H9 (cell line): ENCODE measurements at regions not wholly inside any gene's neighbourhood (a gene's known extent, or its start where the extent isn't known, plus 50 kb on each side); places are given as distances from the start of the nearest gene placed in this dataset.

Experiments
- DNase-seq: peaks from one replicate; pipeline ENCODE4 v3.0.0-alpha.2; 2017
- H2AFZ ChIP-seq: one replicate; pipeline ENCODE4 v1.6.1; 2013; ENCODE audit warnings: mild to moderate bottlenecking, low read length, control low read depth, moderate library complexity
- H2AK5ac ChIP-seq: 2 replicates; pipeline ENCODE4 v1.6.1; 2013; ENCODE audit warnings: low read length, control low read depth, mixed read lengths; ENCODE audit not compliant: insufficient read length
- H2BK120ac ChIP-seq: one replicate; pipeline ENCODE4 v1.6.1; 2013; ENCODE audit warnings: low read depth, mild to moderate bottlenecking, low read length, control low read depth, inconsistent platforms; ENCODE audit not compliant: poor library complexity, severe bottlenecking
- H2BK12ac ChIP-seq: 2 replicates; pipeline ENCODE4 v1.6.1; 2013; ENCODE audit warnings: low read length, control low read depth, mixed read lengths, low read depth; ENCODE audit not compliant: insufficient read length
- H2BK15ac ChIP-seq: 2 replicates; pipeline ENCODE4 v1.6.1; 2013; ENCODE audit warnings: low read depth, low read length, control low read depth
- H2BK20ac ChIP-seq: one replicate; pipeline ENCODE4 v1.6.1; 2013; ENCODE audit warnings: low read depth, mild to moderate bottlenecking, low read length, control low read depth, inconsistent platforms; ENCODE audit not compliant: poor library complexity, severe bottlenecking
- H2BK5ac ChIP-seq: 2 replicates; pipeline ENCODE4 v1.6.1; 2013; ENCODE audit warnings: low read length, control low read depth, mixed read lengths; ENCODE audit not compliant: insufficient read length
- H3K14ac ChIP-seq: 2 replicates; pipeline ENCODE4 v1.6.1; 2013; ENCODE audit warnings: low read length, control low read depth; ENCODE audit not compliant: insufficient read depth
- H3K18ac ChIP-seq: 2 replicates; pipeline ENCODE4 v1.6.1; 2013; ENCODE audit warnings: low read depth, mild to moderate bottlenecking, mixed read lengths, low read length, control low read depth; ENCODE audit not compliant: insufficient read length
- H3K23ac ChIP-seq: 2 replicates; pipeline ENCODE4 v1.6.1; 2013; ENCODE audit warnings: low read length, control low read depth, mixed read lengths, low read depth; ENCODE audit not compliant: insufficient read length
- H3K23me2 ChIP-seq: 2 replicates; pipeline ENCODE4 v1.6.1; 2013; ENCODE audit warnings: low read depth, mild to moderate bottlenecking, mixed read lengths, low read length, control low read depth; ENCODE audit not compliant: insufficient read length, poor library complexity, severe bottlenecking
- H3K27ac ChIP-seq: 2 replicates; pipeline ENCODE4 v1.5.1; 2013; ENCODE audit warnings: low read length, control low read depth, mixed read lengths, low read depth; ENCODE audit not compliant: insufficient read length
- H3K27me3 ChIP-seq: 2 replicates; pipeline ENCODE4 v1.6.1; 2013; ENCODE audit warnings: low read length, control low read depth, inconsistent platforms; ENCODE audit not compliant: insufficient read depth
- H3K4ac ChIP-seq: 2 replicates; pipeline ENCODE4 v1.6.1; 2013; ENCODE audit warnings: low read depth, mild to moderate bottlenecking, control low read depth, inconsistent platforms, low read length, moderate library complexity
- H3K4me1 ChIP-seq: 2 replicates; pipeline ENCODE4 v1.6.1; 2013; ENCODE audit warnings: low read length, control low read depth, inconsistent platforms; ENCODE audit not compliant: insufficient read depth
- H3K4me2 ChIP-seq: 2 replicates; pipeline ENCODE4 v1.6.1; 2013; ENCODE audit warnings: low read length, control low read depth, mixed read lengths; ENCODE audit not compliant: insufficient read length, insufficient read depth
- H3K56ac ChIP-seq: 2 replicates; pipeline ENCODE4 v1.6.1; 2013; ENCODE audit warnings: low read depth, mild to moderate bottlenecking, mixed read lengths, low read length, control low read depth; ENCODE audit not compliant: insufficient read length
- H3K79me1 ChIP-seq: 2 replicates; pipeline ENCODE4 v1.6.1; 2013; ENCODE audit warnings: low read depth, mild to moderate bottlenecking, moderate library complexity, low read length, control low read depth, inconsistent platforms; ENCODE audit not compliant: insufficient read depth, poor library complexity, severe bottlenecking
- H3K79me2 ChIP-seq: 2 replicates; pipeline ENCODE4 v1.6.1; 2013; ENCODE audit warnings: low read length, control low read depth, inconsistent platforms; ENCODE audit not compliant: insufficient read depth
- H3K9ac ChIP-seq: 2 replicates; pipeline ENCODE4 v1.6.1; 2013; ENCODE audit warnings: low read length, control low read depth, mixed read lengths; ENCODE audit not compliant: insufficient read length; ENCODE audit errors: extremely low read depth
- H3K9me3 ChIP-seq: one replicate; pipeline ENCODE4 v1.6.1; 2013; ENCODE audit warnings: low read depth, low read length, inconsistent platforms; ENCODE audit not compliant: control insufficient read depth
- H3T11ph ChIP-seq: one replicate; pipeline ENCODE4 v1.6.1; 2013; ENCODE audit warnings: mild to moderate bottlenecking, low read length, control low read depth, inconsistent platforms
- H4K20me1 ChIP-seq: one replicate; pipeline ENCODE4 v1.6.1; 2013; ENCODE audit not compliant: control insufficient read depth, insufficient read length, insufficient read depth
- H4K5ac ChIP-seq: 2 replicates; pipeline ENCODE4 v1.6.1; 2013; ENCODE audit warnings: low read depth, mild to moderate bottlenecking, mixed read lengths, low read length, control low read depth; ENCODE audit not compliant: insufficient read length
- H4K8ac ChIP-seq: replicated peaks from 2 replicates; pipeline ENCODE4 v1.6.1; 2013; ENCODE audit warnings: low read length, control low read depth, mixed read lengths, low read depth; ENCODE audit not compliant: insufficient read length
- H4K91ac ChIP-seq: 2 replicates; pipeline ENCODE4 v1.6.1; 2013; ENCODE audit warnings: low read depth, mild to moderate bottlenecking, moderate library complexity, mixed read lengths, low read length, control low read depth; ENCODE audit not compliant: insufficient read length
- H3K27ac Mint-ChIP-seq, 3 experiments: 2 replicates in 2 of 3; 3 replicates in 1 of 3; pipeline ENCODE4 v1.8.0; 2020 to 2021; ENCODE audit warnings: mixed read lengths in 3 of 3, mild to moderate bottlenecking in 1 of 3, moderate library complexity in 1 of 3
- H3K27me3 Mint-ChIP-seq: 2 replicates; pipeline ENCODE4 v1.8.0; 2021; ENCODE audit warnings: low read depth, mild to moderate bottlenecking, moderate library complexity, mixed read lengths
- H3K36me3 Mint-ChIP-seq, 3 experiments: 2 replicates in 2 of 3; 3 replicates in 1 of 3; pipeline ENCODE4 v1.8.0; 2020 to 2021; ENCODE audit warnings: low read depth in 3 of 3, mixed read lengths in 3 of 3; ENCODE audit not compliant: insufficient read depth in 1 of 3
- H3K4me1 Mint-ChIP-seq, 2 experiments: 2 replicates each; pipeline ENCODE4 v1.8.0; 2020; ENCODE audit warnings: mixed read lengths in 2 of 2
- H3K4me3 Mint-ChIP-seq, 2 experiments: 2 replicates in 1 of 2; 3 replicates in 1 of 2; pipeline ENCODE4 v1.8.0; 2020 to 2021; ENCODE audit warnings: mild to moderate bottlenecking in 2 of 2, mixed read lengths in 2 of 2, moderate library complexity in 1 of 2
- H3K9me3 Mint-ChIP-seq, 2 experiments: 2 replicates in 1 of 2; 3 replicates in 1 of 2; pipeline ENCODE4 v1.8.0; 2020; ENCODE audit warnings: mild to moderate bottlenecking in 2 of 2, mixed read lengths in 2 of 2, moderate library complexity in 1 of 2
- WGBS: extraction: QIAGEN DNeasy Blood & Tissue Kit; methylation state at CpG from one replicate; pipeline ENCODE4 v1.1.7; 2013; ENCODE audit warnings: missing lambda C conversion rate, low lambda C conversion rate, mixed read lengths; ENCODE audit not compliant: insufficient read length; ENCODE audit errors: extremely low coverage; 5-methylcytosine and 5-hydroxymethylcytosine counted together
- TF ChIP-seq, protein P1 (sequence below): fragments of 200-600 bp; sonication (generic); conservative IDR thresholded peaks from 3 replicates; pipeline ENCODE4 v1.8.0; 2021; ENCODE audit warnings: antibody characterized with exemption, mild to moderate bottlenecking

DNA sequence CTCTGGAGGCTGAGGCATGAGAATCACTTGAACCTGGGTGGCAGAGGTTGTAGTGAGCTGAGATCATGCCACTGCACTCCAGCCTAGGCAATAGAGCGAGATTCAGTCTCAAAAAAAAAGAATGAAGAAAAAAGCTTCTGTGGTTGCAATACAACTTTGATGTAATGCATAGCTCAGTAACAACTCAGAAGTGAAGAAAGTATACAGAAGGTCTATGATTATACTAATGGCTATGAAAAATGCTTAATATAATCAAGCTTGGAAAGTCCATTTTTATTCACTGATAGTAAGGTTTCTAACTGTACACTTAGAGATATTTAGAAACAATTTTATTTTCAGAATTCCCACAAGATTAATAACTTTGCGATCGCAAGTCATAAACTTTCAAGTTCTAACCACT lies 88.2 kb upstream of the FRMD6 start:
- Histone ChIP-seq H3K9me3 (no peaks in the 10 kb centered on the region), H3K18ac (no peak overlapping the region), H2BK15ac (no peak overlapping the region), H3K27ac (no peak overlapping the region), H2AK5ac (no peak overlapping the region), H4K20me1 (no peaks in the 10 kb centered on the region), H3K14ac (no peak overlapping the region), H3K4ac (no peak overlapping the region), H4K5ac (no peak overlapping the region), H3T11ph (no peak overlapping the region), H2BK120ac (no peak overlapping the region), H3K56ac (no peak overlapping the region), H4K91ac (no peak overlapping the region), H3K23ac (no peak overlapping the region), H3K9ac (no peak overlapping the region), H3K23me2 (no peaks in the 10 kb centered on the region), H2AFZ (no peak overlapping the region), H3K79me1 (no peaks in the 10 kb centered on the region), H3K4me1 (peaks cover 3% of the 10 kb centered on the region; the same call in 1 of the 2 replicates), H4K8ac (no peak overlapping the region), H3K27me3 (no peaks in the 10 kb centered on the region), H3K79me2 (no peaks in the 10 kb centered on the region), H3K4me2 (no peak overlapping the region), H2BK20ac (no peak overlapping the region), H2BK12ac (no peak overlapping the region), H2BK5ac (no peak overlapping the region)
- peaks cover 0 to 5% (median 0%) of the 10 kb centered on the region in 3 experiments; a peak in 1 of 7 replicates for H3K36me3 Mint-ChIP-seq
- H3K9me3 Mint-ChIP-seq: 0 out of 5 replicates have a peak, but pooled peaks cover 0 to 3% of the 10 kb centered on the region in 2 experiments
- WGBS: no CpG with 5 or more reads among the region's 3 CpGs
- no peak overlapping the region for H3K4me3 Mint-ChIP-seq
- peaks cover 23 to 30% of the 10 kb centered on the region in 2 experiments for H3K4me1 Mint-ChIP-seq
- H3K27ac Mint-ChIP-seq: no peak overlapping the region
- no peaks in the 10 kb centered on the region for H3K27me3 Mint-ChIP-seq
- no peak for DNase-seq
- TF ChIP-seq, protein P1, sequence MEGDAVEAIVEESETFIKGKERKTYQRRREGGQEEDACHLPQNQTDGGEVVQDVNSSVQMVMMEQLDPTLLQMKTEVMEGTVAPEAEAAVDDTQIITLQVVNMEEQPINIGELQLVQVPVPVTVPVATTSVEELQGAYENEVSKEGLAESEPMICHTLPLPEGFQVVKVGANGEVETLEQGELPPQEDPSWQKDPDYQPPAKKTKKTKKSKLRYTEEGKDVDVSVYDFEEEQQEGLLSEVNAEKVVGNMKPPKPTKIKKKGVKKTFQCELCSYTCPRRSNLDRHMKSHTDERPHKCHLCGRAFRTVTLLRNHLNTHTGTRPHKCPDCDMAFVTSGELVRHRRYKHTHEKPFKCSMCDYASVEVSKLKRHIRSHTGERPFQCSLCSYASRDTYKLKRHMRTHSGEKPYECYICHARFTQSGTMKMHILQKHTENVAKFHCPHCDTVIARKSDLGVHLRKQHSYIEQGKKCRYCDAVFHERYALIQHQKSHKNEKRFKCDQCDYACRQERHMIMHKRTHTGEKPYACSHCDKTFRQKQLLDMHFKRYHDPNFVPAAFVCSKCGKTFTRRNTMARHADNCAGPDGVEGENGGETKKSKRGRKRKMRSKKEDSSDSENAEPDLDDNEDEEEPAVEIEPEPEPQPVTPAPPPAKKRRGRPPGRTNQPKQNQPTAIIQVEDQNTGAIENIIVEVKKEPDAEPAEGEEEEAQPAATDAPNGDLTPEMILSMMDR: no peak
